GM23338 (cell line): ENCODE measurements at regions not wholly inside any gene's neighbourhood (a gene's known extent, or its start where the extent isn't known, plus 50 kb on each side); places are given as distances from the start of the nearest gene placed in this dataset.

Experiments
- ZNF462 ChIP-seq: fragments of 250-450 bp; sonication (Bioruptor Pico); IDR thresholded peaks from 2 replicates; pipeline ENCODE4 v1.5.0; 2020; ENCODE audit warnings: mild to moderate bottlenecking, moderate library complexity

GRCh38 chrX:110846071-110846470 is 50.5 kb upstream of the CHRDL1 start (continued):
- no peak for TF ChIP-seq ZNF462 (CRISPR knock-in tag)
